NCI-H1930 (cell line): ENCODE measurements at regions not wholly inside any gene's neighbourhood (a gene's known extent, or its start where the extent isn't known, plus 50 kb on each side); places are given as distances from the start of the nearest gene placed in this dataset.
A peak's percentile ranks its signal among the peaks of the same experiment; 100 is the strongest.

Experiments used
- DNase-seq, 2 experiments: peaks; one replicate each; lab custom pipeline; 2025; lab: John Stamatoyannopoulos, UW

- DNase-seq: peak; percentile 2 to 17
Observed at GRCh38 chr1:201709564-201710295, 119.2 kb upstream of the IPO9 start.

DNA sequence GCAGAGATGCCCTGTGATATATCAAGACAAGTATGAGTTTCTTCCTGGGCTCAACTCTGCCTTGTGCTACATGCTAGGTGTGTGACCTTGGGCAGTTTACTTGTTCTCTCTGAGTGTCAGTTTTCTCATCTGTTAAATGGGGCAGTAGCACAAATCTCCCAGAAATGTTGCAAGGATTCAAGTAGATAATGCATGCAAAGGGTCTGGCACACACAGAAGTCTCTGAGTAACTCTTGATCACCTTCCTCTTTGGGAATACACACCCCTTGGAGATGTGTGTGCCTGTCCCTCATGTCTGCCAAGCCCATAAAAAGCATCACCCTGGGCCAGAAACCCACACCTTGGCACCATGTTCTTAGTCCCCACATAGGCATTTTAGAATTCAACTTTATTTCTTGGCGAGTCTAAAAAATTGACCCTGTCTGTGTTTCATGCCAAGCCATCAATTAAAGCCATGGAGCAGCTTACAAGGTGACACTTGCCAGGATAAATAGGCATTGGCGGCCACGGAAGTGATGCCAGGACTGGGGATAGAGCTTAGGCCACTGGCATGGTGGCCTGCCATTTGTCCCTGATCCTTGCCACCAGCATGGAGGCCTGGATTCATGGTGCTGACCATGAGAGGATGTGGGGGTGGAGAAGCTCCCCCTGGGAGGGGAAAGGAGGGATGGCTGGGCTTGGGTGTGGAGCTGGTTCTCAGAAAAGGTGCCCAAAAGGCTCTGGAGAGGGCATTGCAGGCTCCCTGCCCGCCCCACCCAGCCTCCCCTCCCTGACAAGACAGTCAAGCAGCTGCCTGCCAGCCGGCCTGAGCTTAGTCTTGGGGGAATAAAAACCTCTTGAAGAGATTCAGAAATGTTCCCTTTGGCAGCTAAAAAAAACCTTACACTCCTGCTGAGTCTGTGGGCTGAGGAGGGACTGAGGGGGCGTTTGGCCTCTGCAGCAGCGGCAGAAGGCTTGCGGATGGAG, 118.0 kb upstream of the IPO9 start:
- no peak for DNase-seq

GRCh38 chr1:201711811-201712210, 117.1 kb upstream of the IPO9 start:
- DNase-seq: no peak

GRCh38 chr1:201712387-201713085, 116.4 kb upstream of the IPO9 start:
- no peak for DNase-seq

- DNase-seq: no peak
Observed at GRCh38 chr1:201713086-201713810, 115.7 kb upstream of the IPO9 start.

GRCh38 chr1:201714542-201715329, 114.2 kb upstream of the IPO9 start:
- DNase-seq: no peak

DNA sequence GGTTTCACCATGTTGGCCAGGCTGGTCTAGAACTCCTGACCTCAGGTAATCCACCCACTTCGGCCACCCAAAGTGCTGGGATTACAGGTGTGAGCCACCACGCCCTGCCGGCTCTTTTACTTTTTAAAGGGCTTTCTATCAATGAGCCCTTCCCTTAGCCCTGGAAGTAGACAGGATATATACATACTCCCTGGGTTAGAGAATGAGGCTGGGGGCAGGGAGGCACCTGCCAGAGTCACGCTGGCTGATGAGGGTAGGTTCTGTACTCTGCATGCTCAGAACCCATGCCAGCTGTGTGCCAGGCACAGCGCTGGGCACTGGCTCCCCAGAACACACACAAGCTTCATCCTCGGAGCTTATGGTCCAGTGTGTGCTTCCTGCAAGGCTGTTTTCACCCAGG, 113.6 kb upstream of the IPO9 start:
- DNase-seq: no peak

DNA sequence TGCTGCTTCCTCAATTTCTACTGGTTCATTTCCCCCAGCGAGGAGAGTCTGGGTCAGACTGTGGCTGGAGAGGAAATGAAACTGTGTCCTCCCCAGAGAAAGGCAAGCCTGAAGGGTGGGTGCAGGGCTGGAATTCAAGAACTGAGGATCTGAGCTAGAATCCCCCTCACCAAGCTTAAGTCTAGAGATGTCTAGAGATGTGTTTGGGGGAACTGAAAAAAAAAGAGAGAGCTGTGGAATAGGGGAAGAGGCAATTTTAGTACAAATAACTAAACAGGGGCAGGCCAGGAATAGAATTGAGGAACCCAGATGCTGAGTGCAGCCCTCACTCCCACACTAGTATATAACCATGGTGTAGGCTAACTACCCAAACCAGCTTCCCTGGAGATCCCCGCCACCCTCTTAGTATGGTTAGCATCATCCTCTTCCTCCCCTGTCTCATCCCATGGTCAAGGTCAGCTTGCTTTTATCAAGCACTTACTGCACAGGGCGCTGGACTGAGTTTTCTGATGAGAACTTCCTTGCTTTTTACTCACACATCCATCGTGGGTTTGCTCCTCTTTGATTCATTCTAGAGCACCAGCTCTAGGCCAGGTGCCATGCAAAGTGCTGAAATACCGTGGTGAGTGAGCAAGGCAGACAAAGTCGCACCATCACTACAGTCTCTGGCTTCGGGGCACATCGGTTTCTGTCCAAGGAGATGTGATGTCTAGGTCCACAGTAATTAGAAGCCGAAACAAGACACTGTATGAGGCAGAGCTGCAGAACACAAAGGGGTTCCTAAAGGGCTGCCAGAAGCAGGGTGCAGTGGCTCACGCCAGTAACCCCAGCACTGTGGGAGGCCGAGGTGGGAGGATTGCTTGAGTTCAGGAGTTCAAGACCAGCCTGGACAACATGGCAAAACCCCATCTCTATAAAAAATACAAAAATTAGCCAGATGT, 112.9 kb upstream of the IPO9 start:
- DNase-seq: no peak

- DNase-seq: no peak
Observed at GRCh38 chr1:201716742-201717135, 112.2 kb upstream of the IPO9 start.

- no peak for DNase-seq
Observed at GRCh38 chr1:201717286-201717685, 111.7 kb upstream of the IPO9 start.

DNA sequence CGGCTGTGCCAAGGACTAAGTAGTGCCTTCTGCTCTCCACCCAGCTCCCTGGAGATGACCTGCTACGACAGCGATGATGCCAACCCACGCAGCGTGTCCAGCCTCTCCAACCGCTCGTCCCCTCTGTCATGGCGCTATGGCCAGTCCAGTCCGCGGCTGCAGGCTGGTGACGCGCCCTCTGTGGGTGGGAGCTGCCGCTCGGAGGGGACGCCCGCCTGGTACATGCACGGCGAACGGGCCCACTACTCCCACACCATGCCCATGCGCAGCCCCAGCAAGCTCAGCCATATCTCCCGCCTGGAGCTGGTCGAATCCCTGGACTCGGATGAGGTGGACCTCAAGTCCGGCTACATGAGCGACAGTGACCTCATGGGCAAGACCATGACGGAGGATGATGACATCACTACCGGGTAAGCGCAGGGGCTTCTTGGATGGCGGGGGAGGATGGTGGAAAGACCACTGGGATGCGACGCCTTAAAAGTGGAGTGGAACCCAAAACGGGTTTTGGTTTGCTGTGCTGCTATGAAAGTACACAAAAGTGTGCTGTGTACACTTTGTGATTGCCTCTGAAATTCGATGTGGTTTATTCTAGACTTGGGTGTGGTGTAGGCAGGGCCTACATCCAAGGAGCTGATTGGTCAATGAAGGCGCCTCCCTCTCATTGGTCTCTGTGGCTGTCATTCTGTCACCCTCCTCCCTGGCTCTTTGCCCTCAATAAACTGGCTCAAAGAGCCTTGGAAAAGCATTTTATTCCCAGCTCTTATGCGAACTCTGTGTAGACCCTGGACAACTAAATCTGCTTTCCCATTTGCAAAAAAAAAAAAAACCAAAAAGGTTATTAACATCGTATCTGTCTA, 110.4 kb upstream of the IPO9 start:
- DNase-seq: no peak

DNA sequence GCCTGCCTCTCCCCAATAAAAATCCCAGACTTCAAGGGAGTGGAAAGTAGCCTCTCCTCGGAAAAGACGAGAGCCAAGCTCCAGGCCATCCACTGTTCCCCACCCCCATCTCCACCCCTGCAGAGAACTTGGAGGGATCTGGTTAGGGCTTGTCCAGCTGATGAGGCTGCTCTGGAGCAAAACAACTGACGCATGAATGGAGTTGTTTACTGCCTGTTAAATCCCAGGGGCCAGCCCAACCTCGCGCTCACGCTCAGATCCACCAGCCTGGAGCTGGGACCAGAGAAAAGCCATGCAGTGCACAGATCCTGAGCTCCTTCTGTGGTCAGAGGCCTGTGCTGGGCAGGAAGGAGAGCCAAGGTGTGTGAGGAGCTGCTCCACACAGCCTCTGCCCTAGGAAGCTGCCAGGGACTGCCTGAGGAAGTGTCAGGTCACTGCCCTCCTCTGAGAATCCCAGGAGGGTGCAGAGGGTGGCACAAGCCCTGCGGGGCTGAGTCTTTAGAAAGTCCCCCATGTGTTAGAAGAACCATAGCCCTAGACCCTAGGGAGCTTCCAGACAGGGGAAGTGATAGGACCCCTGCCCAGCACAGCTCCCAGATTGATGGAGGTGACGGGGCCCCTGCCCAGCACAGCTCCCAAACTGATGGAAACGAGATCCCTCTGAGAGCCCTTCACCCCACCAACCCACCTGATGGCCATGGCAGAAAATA, 109.0 kb upstream of the IPO9 start:
- no peak for DNase-seq

DNA sequence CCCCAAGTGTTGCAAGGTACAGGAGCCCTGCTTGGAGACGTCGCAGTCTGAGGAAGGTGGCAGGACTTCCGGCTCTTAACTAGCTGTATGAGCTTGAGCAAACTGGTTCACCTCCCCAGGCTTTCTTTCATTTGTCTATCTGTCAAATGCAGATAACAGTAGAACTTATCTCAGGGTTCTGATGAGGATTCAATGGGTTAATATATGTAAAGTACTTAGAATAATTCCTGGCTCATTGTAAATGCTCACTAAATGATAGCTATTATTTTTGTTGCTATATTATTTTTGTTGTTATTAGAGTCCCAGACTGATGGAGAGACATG, 108.5 kb upstream of the IPO9 start:
- no peak for DNase-seq

DNA sequence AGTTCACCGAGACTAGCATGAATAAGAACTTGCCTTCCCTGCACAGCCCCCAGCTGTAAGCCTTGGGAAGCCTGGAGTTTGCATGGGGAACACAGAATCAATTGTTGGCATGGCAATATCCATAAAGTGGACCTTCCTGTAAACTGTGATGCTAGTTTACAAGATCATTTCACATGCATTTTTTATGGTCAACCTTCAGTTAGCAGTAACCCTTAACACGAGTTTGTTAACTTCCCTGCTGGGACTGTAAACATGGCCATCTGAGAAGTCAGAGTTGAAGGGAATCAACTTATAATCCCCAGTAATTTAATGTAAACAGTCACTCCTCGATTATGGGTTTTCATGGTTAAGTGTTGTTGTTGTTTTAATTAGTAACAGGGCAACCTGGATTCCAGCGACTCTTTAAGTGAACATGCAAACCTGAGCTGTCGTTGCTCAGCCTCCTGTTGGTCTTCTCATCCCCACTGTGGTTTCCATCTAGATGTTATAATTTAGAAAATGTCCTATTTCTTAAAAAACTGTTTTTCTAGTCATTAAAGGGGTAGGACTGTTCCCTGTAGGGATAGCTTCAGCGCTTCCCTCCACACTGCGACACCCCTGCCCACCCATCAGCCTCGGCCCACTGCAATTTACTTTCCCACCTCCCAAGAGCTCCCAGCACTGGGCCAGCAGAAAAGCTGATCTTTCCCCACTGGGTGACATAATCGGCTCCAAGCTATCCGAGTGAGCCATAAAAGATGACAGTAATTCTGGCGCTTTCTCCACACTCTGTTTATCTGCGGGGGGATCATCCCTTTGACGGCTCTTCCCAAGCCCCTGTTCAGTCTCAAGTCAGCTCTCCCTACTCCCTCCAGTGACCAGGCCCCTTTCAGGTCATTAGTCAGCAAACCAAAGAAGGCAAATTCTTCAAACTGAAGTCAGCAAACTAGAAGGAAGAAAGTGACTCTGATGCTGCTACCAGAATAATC, 107.6 kb upstream of the IPO9 start:
- DNase-seq: no peak

DNA sequence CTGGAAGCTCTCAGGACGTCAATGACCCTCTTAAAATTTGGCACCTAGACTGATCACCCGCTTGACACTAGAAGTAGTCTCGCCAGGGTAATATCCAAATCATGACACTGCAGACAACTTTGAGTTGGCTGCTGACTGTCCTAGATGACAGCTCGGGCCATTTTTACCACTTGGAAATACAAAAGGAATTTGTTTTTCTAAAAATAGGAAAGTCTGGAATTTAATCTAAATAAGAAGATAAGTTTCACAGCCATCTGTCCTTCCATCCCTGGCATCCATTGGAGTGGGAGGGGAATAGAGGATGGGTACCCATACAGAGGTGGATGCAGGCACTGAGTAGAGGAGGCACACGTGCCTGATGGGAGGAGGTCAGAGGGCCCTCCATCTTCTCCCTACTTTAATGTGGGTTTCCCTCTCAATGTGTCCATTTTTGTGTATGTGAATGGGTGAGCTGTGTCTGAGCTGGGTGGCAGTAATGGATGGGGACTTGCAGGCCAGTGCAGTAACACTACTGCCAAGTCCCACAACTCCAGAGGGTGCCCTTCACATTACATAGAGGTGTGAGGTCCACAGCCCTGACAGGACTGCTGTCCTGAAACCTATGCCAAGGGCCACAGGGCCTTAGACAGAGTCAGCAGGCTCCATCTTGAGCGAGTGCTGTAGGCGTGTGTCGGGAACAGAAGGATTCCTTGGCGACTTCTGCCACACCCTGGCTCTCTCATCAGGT, 104.8 kb upstream of the IPO9 start:
- DNase-seq: no peak

DNA sequence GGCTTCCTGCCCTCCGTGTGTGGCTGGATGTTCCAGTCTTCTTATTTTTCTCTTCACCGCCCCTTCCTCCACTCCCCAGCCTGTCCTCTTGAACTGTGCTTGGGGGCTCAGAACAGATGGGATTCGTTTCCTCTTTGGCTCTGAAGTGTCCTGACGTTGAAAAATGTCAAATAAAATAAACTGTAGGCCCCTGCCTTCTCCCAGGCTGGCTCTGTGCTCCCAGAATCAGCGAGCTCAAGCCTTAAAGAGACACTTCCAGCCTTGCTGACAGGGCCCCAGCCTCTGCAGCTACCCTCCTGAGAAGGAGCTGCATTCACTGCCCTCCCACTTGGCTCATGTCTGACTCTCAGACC, 104.2 kb upstream of the IPO9 start:
- DNase-seq: no peak

DNA sequence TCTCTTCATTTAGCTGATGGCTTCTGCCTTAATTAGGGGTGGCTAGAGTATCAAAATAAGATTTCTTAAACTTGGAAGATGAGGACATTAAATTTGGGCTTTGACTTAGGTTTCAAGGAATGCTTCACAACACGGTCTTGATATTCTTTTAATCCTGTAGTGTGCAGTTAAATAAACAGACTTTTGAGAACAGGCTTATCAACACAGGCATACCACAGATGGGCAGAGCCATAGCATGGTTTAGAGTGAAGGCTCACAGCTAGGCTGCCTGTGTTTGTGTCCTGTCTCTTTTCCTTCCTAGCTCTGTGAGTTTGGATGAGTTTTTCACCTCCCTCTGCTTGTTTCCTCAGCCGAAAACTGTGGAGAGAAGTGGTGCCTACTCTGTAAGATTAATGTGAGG, 102.3 kb upstream of the IPO9 start:
- no peak for DNase-seq
